ENCODE measurements at regions not wholly inside any gene's neighbourhood (a gene's known extent, or its start where the extent isn't known, plus 50 kb on each side); places are given as distances from the start of the nearest gene placed in this dataset.
"Not testable (repeated sequence)": the region's sequence is repeated elsewhere in the genome, so short reads cannot be mapped to it uniquely, and the experiment has no call there.

DNA sequence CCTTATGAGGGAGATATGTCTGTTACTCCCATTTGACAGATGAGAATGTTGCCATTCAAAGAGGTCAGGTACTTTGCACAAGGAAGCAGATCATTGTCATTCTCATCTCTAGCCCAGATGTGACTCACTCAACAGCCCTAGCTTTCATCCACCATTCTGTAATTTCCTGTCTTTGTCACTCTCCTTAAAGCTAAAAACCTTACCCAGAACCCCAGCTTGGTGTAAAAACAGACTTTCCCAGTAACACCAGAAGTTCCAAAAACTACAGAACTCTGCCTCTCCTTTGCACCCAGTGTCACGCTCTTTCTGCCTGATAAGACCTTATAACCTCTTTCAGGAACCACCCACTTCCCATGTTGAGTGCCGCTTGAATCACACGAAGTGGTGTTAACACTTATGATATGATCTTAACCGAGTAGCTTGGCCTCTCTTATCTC is 89.1 kb upstream of the SP4 start:
- peak; percentile 5 for DNase-seq
- no peak for ATAC-seq
- no peak overlapping the region for H3K9ac ChIP-seq (ENCODE audit: low read length)
- H3K79me2 ChIP-seq (ENCODE audit: low read length), result no peaks in the 10 kb centered on the region
- H3K9me3 ChIP-seq (ENCODE audit: low read length), result no peaks in the 10 kb centered on the region
- H3K4me1 ChIP-seq (ENCODE audit: insufficient read depth, low read length), result no peaks in the 10 kb centered on the region
- no peak overlapping the region for H3K4me2 ChIP-seq (ENCODE audit: low read length)
- no peak overlapping the region for H2AFZ ChIP-seq (ENCODE audit: low read length)
- CTCF ChIA-PET, result no interaction called here
- no peaks in the 10 kb centered on the region for H3F3A ChIP-seq (ENCODE audit: low read length, unreplicated experiment)
- H3K9me2 ChIP-seq (replicated peaks; ENCODE audit: low read length), result no peaks in the 10 kb centered on the region
- intact Hi-C loops (cut with micrococcal nuclease), result no loop called here
- no peak overlapping the region for H3K4me3 ChIP-seq (ENCODE audit: low read length)
- peaks cover 24% of the 10 kb centered on the region for H3K27me3 ChIP-seq (ENCODE audit: low read length)
- no TSS peak for BruUV-seq (replicated peaks)
- H3K36me3 ChIP-seq (ENCODE audit: low read depth, low read length), result no peaks in the 10 kb centered on the region
- no peaks in the 10 kb centered on the region for H4K20me1 ChIP-seq (ENCODE audit: low read length)
- no peak overlapping the region for H3K27ac ChIP-seq (ENCODE audit: low read length)
- TF ChIP-seq EZH2phosphoT487 (IDR thresholded peaks at IDR 0.05; ENCODE audit: borderline replicate concordance, low read length) (no peak), EZH2 (IDR thresholded peaks at IDR 0.05; ENCODE audit: low read length, unreplicated experiment) (no peak)
- TF ChIP-seq, protein P1, sequence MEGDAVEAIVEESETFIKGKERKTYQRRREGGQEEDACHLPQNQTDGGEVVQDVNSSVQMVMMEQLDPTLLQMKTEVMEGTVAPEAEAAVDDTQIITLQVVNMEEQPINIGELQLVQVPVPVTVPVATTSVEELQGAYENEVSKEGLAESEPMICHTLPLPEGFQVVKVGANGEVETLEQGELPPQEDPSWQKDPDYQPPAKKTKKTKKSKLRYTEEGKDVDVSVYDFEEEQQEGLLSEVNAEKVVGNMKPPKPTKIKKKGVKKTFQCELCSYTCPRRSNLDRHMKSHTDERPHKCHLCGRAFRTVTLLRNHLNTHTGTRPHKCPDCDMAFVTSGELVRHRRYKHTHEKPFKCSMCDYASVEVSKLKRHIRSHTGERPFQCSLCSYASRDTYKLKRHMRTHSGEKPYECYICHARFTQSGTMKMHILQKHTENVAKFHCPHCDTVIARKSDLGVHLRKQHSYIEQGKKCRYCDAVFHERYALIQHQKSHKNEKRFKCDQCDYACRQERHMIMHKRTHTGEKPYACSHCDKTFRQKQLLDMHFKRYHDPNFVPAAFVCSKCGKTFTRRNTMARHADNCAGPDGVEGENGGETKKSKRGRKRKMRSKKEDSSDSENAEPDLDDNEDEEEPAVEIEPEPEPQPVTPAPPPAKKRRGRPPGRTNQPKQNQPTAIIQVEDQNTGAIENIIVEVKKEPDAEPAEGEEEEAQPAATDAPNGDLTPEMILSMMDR (conservative IDR thresholded peaks at IDR 0.05; ENCODE audit: low read depth, low read length), result no peak
- POLR2A ChIA-PET (ENCODE audit: unreplicated experiment), result no interaction called here

DNA sequence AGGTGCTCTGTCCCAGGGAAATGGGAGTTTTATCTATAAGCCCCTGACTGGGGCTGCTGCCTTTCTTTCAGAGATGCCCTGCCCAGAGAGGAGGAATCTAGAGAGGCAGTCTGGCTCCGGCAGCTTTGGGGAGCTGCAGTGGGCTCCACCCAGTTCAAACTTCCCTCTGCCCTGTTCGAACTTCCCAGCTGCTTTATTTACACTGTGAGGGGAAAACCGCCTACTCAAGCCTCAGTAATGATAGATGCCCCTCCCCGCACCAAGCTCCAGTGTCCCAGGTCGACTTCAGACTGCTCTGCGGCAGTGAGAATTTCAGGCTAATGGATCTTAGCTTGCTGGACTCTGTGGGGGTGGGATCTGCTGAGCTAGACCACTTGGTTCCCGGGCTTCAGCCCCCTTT is 83.0 kb upstream of the SP4 start:
- H4K20me1 ChIP-seq (ENCODE audit: low read length); H3K4me1 ChIP-seq (ENCODE audit: insufficient read depth, low read length); ATAC-seq; H3K27me3 ChIP-seq (ENCODE audit: low read length); H3K9me2 ChIP-seq (replicated peaks; ENCODE audit: low read length); H3K4me2 ChIP-seq (ENCODE audit: low read length); POLR2A ChIA-PET (ENCODE audit: unreplicated experiment); H2AFZ ChIP-seq (ENCODE audit: low read length); H3K4me3 ChIP-seq (ENCODE audit: low read length); H3K9me3 ChIP-seq (ENCODE audit: low read length); H3K27ac ChIP-seq (ENCODE audit: low read length); DNase-seq; CTCF ChIA-PET; BruUV-seq (replicated peaks); H3K36me3 ChIP-seq (ENCODE audit: low read depth, low read length); intact Hi-C loops (cut with micrococcal nuclease); H3K79me2 ChIP-seq (ENCODE audit: low read length); H3K9ac ChIP-seq (ENCODE audit: low read length); H3F3A ChIP-seq (ENCODE audit: low read length, unreplicated experiment): not testable (repeated sequence)

DNA sequence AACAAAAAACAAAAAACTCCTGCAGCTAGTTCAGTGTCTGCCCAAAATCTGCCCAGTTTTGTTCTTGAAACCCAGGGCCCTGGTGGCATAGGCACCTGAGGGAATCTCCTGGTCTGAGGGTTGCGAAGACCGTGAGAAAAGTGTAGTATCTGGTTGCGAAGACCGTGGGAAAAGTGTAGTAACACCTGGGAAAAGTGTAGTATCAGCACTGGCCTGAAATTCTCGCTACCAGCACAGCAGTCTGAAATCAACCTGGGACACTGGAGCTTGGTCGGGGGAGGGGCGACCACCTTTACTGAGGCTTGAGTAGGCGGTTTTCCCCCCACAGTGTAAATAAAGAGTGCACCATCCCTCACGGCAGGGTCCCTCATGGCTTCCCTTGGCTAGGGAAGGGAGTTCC is 82.5 kb upstream of the SP4 start:
- TF ChIP-seq EZH2phosphoT487 (IDR thresholded peaks at IDR 0.05; ENCODE audit: borderline replicate concordance, low read length) (no peak), EZH2 (IDR thresholded peaks at IDR 0.05; ENCODE audit: low read length, unreplicated experiment) (no peak)
- TF ChIP-seq, protein P1 (conservative IDR thresholded peaks at IDR 0.05; ENCODE audit: low read depth, low read length), result no peak
- ATAC-seq (no peak), DNase-seq (no peak)
- no peak overlapping the region for H3K4me3 ChIP-seq (ENCODE audit: low read length)
- H4K20me1 ChIP-seq (ENCODE audit: low read length), result no peaks in the 10 kb centered on the region
- H3K27me3 ChIP-seq (ENCODE audit: low read length), result peaks cover 8% of the 10 kb centered on the region
- no peak overlapping the region for H3K27ac ChIP-seq (ENCODE audit: low read length)
- H3K4me2 ChIP-seq (ENCODE audit: low read length), result no peak overlapping the region
- no peak overlapping the region for H3K9ac ChIP-seq (ENCODE audit: low read length)
- intact Hi-C loops (cut with micrococcal nuclease), result no loop called here
- no peaks in the 10 kb centered on the region for H3F3A ChIP-seq (ENCODE audit: low read length, unreplicated experiment)
- no peaks in the 10 kb centered on the region for H3K9me2 ChIP-seq (replicated peaks; ENCODE audit: low read length)
- no peak overlapping the region for H2AFZ ChIP-seq (ENCODE audit: low read length)
- no peaks in the 10 kb centered on the region for H3K36me3 ChIP-seq (ENCODE audit: low read depth, low read length)
- no peaks in the 10 kb centered on the region for H3K79me2 ChIP-seq (ENCODE audit: low read length)
- no TSS peak for BruUV-seq (replicated peaks)
- POLR2A ChIA-PET (ENCODE audit: unreplicated experiment), result no interaction called here
- CTCF ChIA-PET, result no interaction called here
- no peaks in the 10 kb centered on the region for H3K4me1 ChIP-seq (ENCODE audit: insufficient read depth, low read length)
- no peaks in the 10 kb centered on the region for H3K9me3 ChIP-seq (ENCODE audit: low read length)
